Liver (tissue), 8 donors: ENCODE measurements at regions not wholly inside any gene's neighbourhood (a gene's known extent, or its start where the extent isn't known, plus 50 kb on each side); places are given as distances from the start of the nearest gene placed in this dataset.

Experiments
- DNase-seq: peaks from one replicate; pipeline ENCODE4 v3.0.0-alpha.2; 2017; ENCODE audit warnings: low spot score
- H3K27ac ChIP-seq, 2 donors: one replicate each; pipeline ENCODE4 v1.7.0; 2013; ENCODE audit warnings: inconsistent platforms in 2 of 2, low read length in 2 of 2, control low read depth in 1 of 2, low read depth in 1 of 2, mild to moderate bottlenecking in 1 of 2
- H3K27me3 ChIP-seq, 4 donors: one replicate each; pipeline versions ENCODE4 v1.6.1 to v1.7.0; 2013; ENCODE audit warnings: low read length in 3 of 4, inconsistent platforms in 1 of 4, mild to moderate bottlenecking in 1 of 4, moderate library complexity in 1 of 4; ENCODE audit not compliant: control insufficient read depth in 4 of 4, insufficient read depth in 4 of 4
- H3K36me3 ChIP-seq, 4 donors: one replicate each; pipeline versions ENCODE4 v1.6.1 to v1.7.0; 2013; ENCODE audit warnings: low read length in 3 of 4, mild to moderate bottlenecking in 3 of 4, low read depth in 1 of 4, moderate library complexity in 1 of 4; ENCODE audit not compliant: control insufficient read depth in 4 of 4, insufficient read depth in 3 of 4
- H3K4me1 ChIP-seq, 4 donors: one replicate each; pipeline versions ENCODE4 v1.6.1 to v1.7.0; 2013; ENCODE audit warnings: low read length in 3 of 4, mild to moderate bottlenecking in 3 of 4, moderate library complexity in 1 of 4; ENCODE audit not compliant: control insufficient read depth in 4 of 4, insufficient read depth in 4 of 4
- H3K4me3 ChIP-seq, 3 donors: one replicate each; pipeline versions ENCODE4 v1.6.1 to v1.7.0; 2013; ENCODE audit warnings: low read length in 3 of 3, control low read depth in 1 of 3, low read depth in 1 of 3, mild to moderate bottlenecking in 1 of 3
- H3K9ac ChIP-seq, 2 donors: one replicate each; pipeline ENCODE4 v1.7.0; 2013; ENCODE audit warnings: low read length in 2 of 2, mild to moderate bottlenecking in 2 of 2, moderate library complexity in 2 of 2, control low read depth in 1 of 2, low read depth in 1 of 2
- H3K9me3 ChIP-seq, 4 donors: one replicate each; pipeline versions ENCODE4 v1.6.1 to v1.7.0; 2013; ENCODE audit warnings: low read length in 3 of 4; ENCODE audit not compliant: control insufficient read depth in 4 of 4
- ATF3 ChIP-seq: IDR thresholded peaks from 2 replicates; pipeline ENCODE4 v1.6.1; 2016; ENCODE audit warnings: antibody characterized with exemption
- EGR1 ChIP-seq, 2 donors: IDR thresholded peaks; 2 replicates each; pipeline ENCODE4 v1.6.1; 2016 to 2018; ENCODE audit warnings: antibody characterized with exemption in 2 of 2, low read depth in 2 of 2
- FOXA1 ChIP-seq: IDR thresholded peaks from 2 replicates; pipeline ENCODE4 v1.6.1; 2016; ENCODE audit warnings: antibody characterized with exemption
- FOXA2 ChIP-seq: IDR thresholded peaks from 2 replicates; pipeline ENCODE4 v1.6.1; 2016; ENCODE audit warnings: antibody characterized with exemption
- GABPA ChIP-seq, 2 donors: IDR thresholded peaks in 1 of 2; conservative IDR thresholded peaks in 1 of 2; 2 replicates each; pipeline ENCODE4 v1.6.1; 2016; ENCODE audit warnings: antibody characterized with exemption in 2 of 2, mild to moderate bottlenecking in 1 of 2, moderate library complexity in 1 of 2
- HNF4A ChIP-seq, 2 donors: conservative IDR thresholded peaks; 2 replicates each; pipeline ENCODE4 v1.6.1; 2016; ENCODE audit warnings: antibody characterized with exemption in 2 of 2, mild to moderate bottlenecking in 2 of 2
- HNF4G ChIP-seq: IDR thresholded peaks from 2 replicates; pipeline ENCODE4 v1.6.1; 2016; ENCODE audit warnings: antibody characterized with exemption
- JUND ChIP-seq, 2 donors: IDR thresholded peaks; 2 replicates each; pipeline ENCODE4 v1.6.1; 2016; ENCODE audit warnings: antibody characterized with exemption in 2 of 2
- NR2F2 ChIP-seq: IDR thresholded peaks from 2 replicates; pipeline ENCODE4 v1.6.1; 2016; ENCODE audit warnings: antibody characterized with exemption
- RAD21 ChIP-seq, 2 donors: IDR thresholded peaks; 2 replicates each; pipeline ENCODE4 v1.6.1; 2016; ENCODE audit warnings: antibody characterized with exemption in 2 of 2, mild to moderate bottlenecking in 2 of 2
- RXRA ChIP-seq, 2 donors: IDR thresholded peaks; 2 replicates each; pipeline ENCODE4 v1.6.1; 2017 to 2018; ENCODE audit warnings: antibody characterized with exemption in 2 of 2, mild to moderate bottlenecking in 1 of 2
- SP1 ChIP-seq: IDR thresholded peaks from 2 replicates; pipeline ENCODE4 v1.6.1; 2018; ENCODE audit warnings: antibody characterized with exemption, mild to moderate bottlenecking
- TAF1 ChIP-seq: conservative IDR thresholded peaks from 2 replicates; pipeline ENCODE4 v1.6.1; 2016; ENCODE audit warnings: antibody characterized with exemption, mild to moderate bottlenecking
- YY1 ChIP-seq: IDR thresholded peaks from 2 replicates; pipeline ENCODE4 v1.6.1; 2016; ENCODE audit warnings: antibody characterized with exemption, mild to moderate bottlenecking
- ZBTB33 ChIP-seq: IDR thresholded peaks from 2 replicates; pipeline ENCODE4 v1.6.1; 2016; ENCODE audit warnings: antibody characterized with exemption
- WGBS: extraction: QIAGEN DNeasy Blood & Tissue Kit; methylation state at CpG from one replicate; pipeline ENCODE4 v1.1.7; 2013; 5-methylcytosine and 5-hydroxymethylcytosine counted together
- TF ChIP-seq, protein P1 (sequence below): IDR thresholded peaks from 2 replicates; pipeline ENCODE4 v1.6.1; 2016; ENCODE audit warnings: antibody characterized with exemption, mild to moderate bottlenecking
- TF ChIP-seq, protein P2 (sequence below): IDR thresholded peaks from 2 replicates; pipeline ENCODE4 v1.6.1; 2016; ENCODE audit warnings: antibody characterized with exemption
- TF ChIP-seq, protein P3 (sequence below): fragments of 150-350 bp; IDR thresholded peaks from 2 replicates; pipeline ENCODE4 v1.5.1; 2017; ENCODE audit warnings: improper control_type of control experiment, low read depth, low read length; ENCODE audit not compliant: missing input control
- donor health status: healthy.
- donor health status: healthy.
- donor health status: healthy.
- donor health status: healthy.
- donor health status: healthy.

DNA sequence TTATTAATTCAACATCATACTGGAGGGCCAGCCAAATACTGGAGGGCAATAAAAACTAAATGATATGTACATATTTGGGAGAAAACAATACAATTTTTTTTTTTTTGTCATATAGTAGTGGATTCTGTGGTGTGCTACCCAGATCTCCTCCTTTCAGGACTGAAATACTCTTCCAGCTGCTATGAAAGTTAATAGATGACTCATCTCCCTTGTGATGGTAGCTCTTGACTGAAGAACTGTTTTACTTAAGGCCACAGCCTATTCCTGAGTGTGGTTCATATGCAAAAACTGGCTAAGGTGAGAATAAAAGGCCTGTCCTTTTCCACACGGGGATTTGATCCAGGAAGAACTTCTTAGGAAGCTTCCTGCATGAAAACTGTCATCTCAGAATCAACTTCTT is 307.9 kb downstream of the HLX start:
- H3K36me3 ChIP-seq, result no peaks in the 10 kb centered on the region
- WGBS, result 81% methylated on average over 1 of the region's 1 CpG
- no peak for TF ChIP-seq YY1
- TF ChIP-seq FOXA1, result no peak
- TF ChIP-seq EGR1 (IDR thresholded peaks at IDR 0.05; ENCODE audit: low read depth in 2 of 2), result no peak
- TF ChIP-seq RXRA (IDR thresholded peaks at IDR 0.05), result no peak
- no peak for TF ChIP-seq HNF4A (conservative IDR thresholded peaks at IDR 0.05)
- TF ChIP-seq NR2F2, result no peak

GRCh38 chr1:221188458-221188857 is 309.2 kb downstream of the HLX start:
- Histone ChIP-seq H3K9ac (no peak overlapping the region), H3K4me3 (no peak overlapping the region), H3K9me3 (no peaks in the 10 kb centered on the region), H3K36me3 (no peaks in the 10 kb centered on the region), H3K27me3 (no peaks in the 10 kb centered on the region), H3K27ac (no peak overlapping the region), H3K4me1 (no peaks in the 10 kb centered on the region)
- WGBS, result 75% methylated on average over 3 of the region's 3 CpGs
- TF ChIP-seq TAF1 (no peak), JUND (IDR thresholded peaks at IDR 0.05) (no peak), FOXA2 (no peak), YY1 (no peak), EGR1 (IDR thresholded peaks at IDR 0.05; ENCODE audit: low read depth in 2 of 2) (no peak), GABPA (IDR thresholded peaks at IDR 0.05 in 1 of 2, conservative IDR thresholded peaks at IDR 0.05 in 1 of 2) (no peak), SP1 (no peak), FOXA1 (no peak), RXRA (IDR thresholded peaks at IDR 0.05) (no peak), HNF4A (conservative IDR thresholded peaks at IDR 0.05) (no peak), HNF4G (no peak), ZBTB33 (no peak), ATF3 (no peak), NR2F2 (no peak), RAD21 (IDR thresholded peaks at IDR 0.05) (no peak)
- TF ChIP-seq, protein P1, sequence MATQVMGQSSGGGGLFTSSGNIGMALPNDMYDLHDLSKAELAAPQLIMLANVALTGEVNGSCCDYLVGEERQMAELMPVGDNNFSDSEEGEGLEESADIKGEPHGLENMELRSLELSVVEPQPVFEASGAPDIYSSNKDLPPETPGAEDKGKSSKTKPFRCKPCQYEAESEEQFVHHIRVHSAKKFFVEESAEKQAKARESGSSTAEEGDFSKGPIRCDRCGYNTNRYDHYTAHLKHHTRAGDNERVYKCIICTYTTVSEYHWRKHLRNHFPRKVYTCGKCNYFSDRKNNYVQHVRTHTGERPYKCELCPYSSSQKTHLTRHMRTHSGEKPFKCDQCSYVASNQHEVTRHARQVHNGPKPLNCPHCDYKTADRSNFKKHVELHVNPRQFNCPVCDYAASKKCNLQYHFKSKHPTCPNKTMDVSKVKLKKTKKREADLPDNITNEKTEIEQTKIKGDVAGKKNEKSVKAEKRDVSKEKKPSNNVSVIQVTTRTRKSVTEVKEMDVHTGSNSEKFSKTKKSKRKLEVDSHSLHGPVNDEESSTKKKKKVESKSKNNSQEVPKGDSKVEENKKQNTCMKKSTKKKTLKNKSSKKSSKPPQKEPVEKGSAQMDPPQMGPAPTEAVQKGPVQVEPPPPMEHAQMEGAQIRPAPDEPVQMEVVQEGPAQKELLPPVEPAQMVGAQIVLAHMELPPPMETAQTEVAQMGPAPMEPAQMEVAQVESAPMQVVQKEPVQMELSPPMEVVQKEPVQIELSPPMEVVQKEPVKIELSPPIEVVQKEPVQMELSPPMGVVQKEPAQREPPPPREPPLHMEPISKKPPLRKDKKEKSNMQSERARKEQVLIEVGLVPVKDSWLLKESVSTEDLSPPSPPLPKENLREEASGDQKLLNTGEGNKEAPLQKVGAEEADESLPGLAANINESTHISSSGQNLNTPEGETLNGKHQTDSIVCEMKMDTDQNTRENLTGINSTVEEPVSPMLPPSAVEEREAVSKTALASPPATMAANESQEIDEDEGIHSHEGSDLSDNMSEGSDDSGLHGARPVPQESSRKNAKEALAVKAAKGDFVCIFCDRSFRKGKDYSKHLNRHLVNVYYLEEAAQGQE, result no peak
- TF ChIP-seq, protein P2, sequence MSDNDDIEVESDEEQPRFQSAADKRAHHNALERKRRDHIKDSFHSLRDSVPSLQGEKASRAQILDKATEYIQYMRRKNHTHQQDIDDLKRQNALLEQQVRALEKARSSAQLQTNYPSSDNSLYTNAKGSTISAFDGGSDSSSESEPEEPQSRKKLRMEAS, result no peak
- TF ChIP-seq, protein P3, sequence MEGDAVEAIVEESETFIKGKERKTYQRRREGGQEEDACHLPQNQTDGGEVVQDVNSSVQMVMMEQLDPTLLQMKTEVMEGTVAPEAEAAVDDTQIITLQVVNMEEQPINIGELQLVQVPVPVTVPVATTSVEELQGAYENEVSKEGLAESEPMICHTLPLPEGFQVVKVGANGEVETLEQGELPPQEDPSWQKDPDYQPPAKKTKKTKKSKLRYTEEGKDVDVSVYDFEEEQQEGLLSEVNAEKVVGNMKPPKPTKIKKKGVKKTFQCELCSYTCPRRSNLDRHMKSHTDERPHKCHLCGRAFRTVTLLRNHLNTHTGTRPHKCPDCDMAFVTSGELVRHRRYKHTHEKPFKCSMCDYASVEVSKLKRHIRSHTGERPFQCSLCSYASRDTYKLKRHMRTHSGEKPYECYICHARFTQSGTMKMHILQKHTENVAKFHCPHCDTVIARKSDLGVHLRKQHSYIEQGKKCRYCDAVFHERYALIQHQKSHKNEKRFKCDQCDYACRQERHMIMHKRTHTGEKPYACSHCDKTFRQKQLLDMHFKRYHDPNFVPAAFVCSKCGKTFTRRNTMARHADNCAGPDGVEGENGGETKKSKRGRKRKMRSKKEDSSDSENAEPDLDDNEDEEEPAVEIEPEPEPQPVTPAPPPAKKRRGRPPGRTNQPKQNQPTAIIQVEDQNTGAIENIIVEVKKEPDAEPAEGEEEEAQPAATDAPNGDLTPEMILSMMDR, result no peak
- DNase-seq, result no peak

More for the DNA sequence above, 307.9 kb downstream of the HLX start:
- Histone ChIP-seq H3K9ac (no peak overlapping the region), H3K4me1 (no peaks in the 10 kb centered on the region), H3K4me3 (no peak overlapping the region), H3K27me3 (no peaks in the 10 kb centered on the region), H3K9me3 (no peaks in the 10 kb centered on the region), H3K27ac (no peak overlapping the region)
- no peak for DNase-seq
